Kasumi-1 (cell line): ENCODE measurements at regions not wholly inside any gene's neighbourhood (a gene's known extent, or its start where the extent isn't known, plus 50 kb on each side); places are given as distances from the start of the nearest gene placed in this dataset.
A peak's percentile ranks its signal among the peaks of the same experiment; 100 is the strongest.
"Not testable (repeated sequence)": the region's sequence is repeated elsewhere in the genome, so short reads cannot be mapped to it uniquely, and the experiment has no call there.

ENCODE experiments used
- DNase-seq, 2 experiments: peaks; one replicate each; lab custom pipeline; 2025; lab: John Stamatoyannopoulos, UW

DNA sequence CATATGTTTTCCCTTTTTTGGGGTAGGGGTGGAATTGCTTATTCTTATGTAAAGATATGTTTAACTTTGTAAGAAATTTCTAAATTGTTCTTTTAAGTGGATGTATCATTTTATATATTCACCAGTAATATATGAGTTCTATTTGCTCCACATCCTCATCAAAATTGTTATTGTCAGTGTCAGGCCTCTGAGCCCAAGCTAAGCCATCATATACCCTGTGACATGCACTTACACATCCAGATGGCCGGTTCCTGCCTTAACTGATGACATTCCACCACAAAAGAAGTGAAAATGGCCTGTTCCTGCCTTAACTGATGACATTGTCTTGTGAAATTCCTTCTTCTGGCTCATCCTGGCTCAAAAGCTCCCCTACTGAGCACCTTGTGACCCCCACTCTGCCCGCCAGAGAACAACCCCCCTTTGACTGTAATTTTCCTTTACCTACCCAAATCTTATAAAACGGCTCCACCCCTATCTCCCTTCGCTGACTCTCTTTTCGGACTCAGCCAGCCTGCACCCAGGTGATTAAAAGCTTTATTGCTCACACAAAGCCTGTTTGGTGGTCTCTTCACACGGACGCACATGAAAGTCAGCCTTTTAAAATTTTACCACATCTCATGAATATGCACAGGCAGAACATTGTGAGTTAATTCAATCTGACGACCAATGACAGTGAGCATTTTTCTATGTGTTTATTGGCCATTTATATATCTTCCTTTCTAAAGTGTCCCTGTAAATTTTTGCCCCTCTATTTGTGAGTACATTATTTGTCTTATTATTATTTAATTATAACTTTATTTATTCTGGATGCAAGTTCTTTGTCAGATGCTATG lies 176.8 kb downstream of the CDC14C start:
- DNase-seq: not testable (repeated sequence)

DNA sequence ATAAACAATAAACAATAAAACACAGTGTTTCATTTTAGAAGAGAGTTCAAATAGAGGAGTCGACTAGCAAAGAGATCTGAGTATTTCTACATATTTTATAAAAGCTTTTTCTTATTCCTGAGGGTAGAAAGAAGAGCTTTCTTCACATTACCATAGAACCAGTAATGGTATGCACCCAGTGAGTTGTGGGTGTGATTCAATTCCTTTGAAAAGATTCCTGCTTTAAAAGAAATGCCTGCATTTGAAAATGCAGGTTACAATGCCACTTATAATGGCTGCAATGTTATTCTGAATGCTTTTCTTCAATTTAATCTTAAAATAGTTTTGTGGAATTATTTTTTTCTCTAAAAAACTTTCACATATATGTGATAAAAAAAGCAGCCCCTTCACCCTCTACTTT lies 178.1 kb downstream of the CDC14C start:
- no peak for DNase-seq

DNA sequence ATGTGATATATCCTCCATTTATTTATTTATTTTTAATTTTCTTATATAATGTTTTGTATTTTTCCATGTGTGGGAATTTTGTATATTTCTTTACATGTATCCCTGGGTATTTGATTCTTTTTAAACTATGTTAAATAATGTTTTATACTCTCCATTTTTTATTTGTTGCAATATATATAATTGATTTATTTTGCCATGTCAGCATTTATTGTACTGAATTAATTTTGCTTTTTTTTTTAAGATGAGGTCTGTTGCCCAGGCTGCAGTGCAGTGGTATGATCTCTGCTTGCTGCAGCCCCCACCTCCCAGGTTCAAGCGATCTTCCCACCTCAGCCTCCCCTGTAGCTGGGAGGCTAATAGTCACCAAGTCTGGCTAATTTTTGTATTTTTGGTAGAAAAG lies 187.4 kb downstream of the CDC14C start:
- DNase-seq: no peak

DNA sequence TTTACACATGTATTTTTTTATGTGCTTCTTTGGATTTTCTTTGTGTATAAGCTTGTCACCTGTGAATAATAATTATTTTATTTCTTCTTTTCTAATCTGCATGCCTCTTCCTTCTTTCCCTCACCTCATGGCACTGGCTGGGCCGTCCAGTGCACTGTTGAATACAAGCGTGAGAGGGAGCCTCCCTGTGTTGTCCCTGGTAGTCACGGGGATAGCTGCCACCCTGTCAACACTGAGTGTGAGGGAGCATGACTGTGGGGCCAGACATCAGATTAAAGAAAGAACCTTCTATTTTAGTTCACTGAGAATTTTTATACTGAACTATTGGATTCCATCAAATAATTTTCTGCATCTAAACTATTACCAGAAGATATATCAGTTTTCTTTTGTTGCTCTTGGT lies 187.9 kb downstream of the CDC14C start:
- no peak for DNase-seq

DNA sequence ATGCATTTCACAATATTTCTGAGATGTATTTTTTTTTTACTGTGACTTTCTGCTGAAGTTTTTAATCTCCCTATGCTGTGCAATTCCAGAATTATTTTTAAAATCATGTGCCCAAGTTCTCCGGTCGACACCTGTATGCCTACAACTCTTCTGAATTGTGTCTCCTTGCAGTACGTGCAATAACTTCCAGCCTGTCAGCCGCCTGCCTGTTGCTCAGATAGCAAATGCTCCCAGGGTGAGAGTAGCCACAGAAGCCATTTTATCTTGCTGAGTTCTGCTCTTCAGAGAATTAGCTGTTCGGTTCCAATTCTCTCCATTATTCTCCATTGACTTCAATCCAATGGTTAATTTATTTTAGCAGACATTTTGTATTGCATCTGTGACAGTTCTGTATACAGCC lies 188.3 kb downstream of the CDC14C start:
- DNase-seq: no peak

DNA sequence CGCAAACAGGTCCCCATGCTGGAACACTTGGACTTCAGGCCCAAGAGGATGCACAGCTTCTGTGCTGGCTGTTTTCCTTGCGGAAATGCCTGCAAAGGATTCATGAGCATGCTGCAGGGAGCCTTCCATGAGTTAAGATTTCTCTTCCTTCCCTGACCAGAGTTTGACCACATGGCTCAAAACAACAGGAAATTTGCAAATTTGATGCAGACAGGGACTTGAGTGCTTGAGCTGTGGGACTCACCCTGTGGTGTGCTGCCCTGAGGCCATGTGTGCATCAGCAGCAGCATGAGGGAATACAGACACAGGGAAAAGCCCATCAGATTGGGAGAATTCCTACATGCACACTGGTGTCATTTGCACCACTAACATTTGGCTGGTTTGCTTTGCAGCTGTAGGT lies 195.4 kb downstream of the CDC14C start:
- no peak for DNase-seq

DNA sequence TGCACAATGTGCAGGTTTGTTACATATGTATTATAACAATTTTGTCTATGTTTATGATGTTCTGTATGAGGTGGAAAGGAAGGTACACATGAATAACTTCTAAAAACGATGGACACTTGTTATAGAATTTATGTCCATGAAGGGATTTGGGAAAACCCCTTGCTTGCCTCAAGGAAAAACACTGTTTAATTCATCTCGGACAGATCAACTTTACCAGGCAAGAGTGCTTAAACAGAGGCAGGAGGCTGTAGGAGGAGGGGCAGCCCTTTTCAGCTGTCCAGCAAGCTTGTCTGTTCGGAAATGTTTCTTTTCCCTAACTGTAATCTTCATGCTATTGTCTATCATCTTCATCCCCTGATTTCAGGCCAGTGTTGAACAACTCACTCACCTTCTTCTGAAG lies 200.9 kb downstream of the CDC14C start:
- DNase-seq: no peak

DNA sequence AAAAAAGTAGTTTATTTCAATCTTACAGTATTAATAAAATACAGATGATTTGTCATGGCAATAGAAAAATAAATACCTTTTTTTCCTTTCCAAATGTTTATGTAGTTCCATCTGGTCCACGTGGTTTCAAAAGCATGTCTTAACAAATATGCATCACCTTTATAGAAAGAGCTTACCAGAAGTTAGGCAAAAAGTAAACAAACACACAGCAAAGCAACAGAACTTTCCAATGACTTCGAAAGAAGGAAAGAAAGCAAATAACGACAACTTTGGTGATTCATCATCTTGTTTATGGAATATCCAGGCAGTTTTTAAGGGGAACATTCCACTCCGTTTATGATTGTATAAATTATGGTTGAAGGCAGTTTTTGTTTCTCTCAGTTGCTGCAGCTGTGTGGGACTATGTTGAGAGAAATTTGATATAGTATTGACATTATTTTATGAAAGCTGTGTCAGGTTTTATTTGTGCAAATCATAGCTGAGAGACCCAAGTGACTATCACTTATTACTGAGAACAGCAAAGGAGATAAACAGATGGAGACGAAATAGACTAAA lies 203.1 kb downstream of the CDC14C start:
- DNase-seq: no peak

- no peak for DNase-seq
These were observed 213.6 kb downstream of the CDC14C start for GRCh38 chr7:49137978-49138377.

DNA sequence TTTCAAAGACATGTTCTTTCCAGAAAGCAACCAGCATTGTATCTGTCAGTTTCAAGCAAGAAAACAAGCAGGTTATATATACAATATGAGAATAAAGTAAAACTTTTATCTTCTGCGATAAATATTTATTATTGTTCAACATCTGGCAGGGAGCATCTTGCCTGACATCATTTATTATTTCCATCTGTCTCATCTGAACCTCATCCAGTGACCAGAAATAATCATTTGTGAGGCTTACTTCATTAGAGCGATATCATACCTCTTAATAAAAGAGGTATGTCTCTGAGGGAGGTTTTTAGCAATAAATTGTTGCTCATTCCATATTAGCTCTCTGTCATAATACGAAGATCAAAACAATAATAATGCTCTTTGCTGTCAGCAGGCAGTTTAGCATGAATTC lies 226.1 kb downstream of the CDC14C start:
- no peak for DNase-seq

- DNase-seq: no peak
These were observed 226.8 kb downstream of the CDC14C start for GRCh38 chr7:49151146-49151545.

- DNase-seq: no peak
These were observed 234.0 kb downstream of the CDC14C start for GRCh38 chr7:49158321-49158720.

GRCh38 chr7:49159536-49159935 lies 235.2 kb downstream of the CDC14C start:
- no peak for DNase-seq

- DNase-seq: peak in 1 of 2 experiments; percentile 14
These were observed 242.1 kb downstream of the CDC14C start for GRCh38 chr7:49166441-49166840.

DNA sequence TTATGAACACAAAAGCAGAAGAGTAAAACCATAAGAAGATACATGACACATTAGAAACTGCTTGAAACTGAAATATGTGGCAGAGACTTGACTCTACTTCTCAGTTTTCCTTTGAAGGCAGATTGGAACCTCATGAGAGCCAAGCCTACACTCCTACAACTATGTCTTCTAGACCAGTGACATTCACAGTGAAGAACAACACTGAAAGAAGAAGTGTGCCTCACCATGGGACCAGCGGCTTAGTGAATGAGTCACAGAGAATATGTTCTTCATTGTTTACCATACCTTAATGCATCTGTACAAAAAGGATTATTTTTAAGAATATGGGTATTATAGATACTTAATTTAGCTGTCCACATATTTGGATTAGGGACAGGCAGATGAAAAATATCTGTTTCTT lies 248.3 kb downstream of the CDC14C start:
- no peak for DNase-seq

DNA sequence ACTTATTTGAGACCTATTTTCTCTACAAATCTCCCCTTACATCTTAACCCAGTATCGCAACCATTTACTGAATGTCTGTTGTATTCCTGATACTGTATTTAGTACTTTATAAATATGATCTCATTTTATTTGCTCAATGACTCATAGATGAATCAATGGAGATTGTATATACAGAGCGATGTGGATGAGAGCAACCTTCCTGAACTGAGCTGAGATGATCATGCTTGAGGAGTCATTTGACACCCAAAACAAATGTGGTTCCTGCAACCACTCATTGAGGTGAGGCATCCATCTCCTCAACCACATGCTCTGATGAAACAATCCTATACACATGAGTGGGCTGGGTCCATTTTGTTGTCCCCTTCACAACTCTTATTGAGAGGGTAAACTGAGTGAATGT lies 250.0 kb downstream of the CDC14C start:
- no peak for DNase-seq

DNA sequence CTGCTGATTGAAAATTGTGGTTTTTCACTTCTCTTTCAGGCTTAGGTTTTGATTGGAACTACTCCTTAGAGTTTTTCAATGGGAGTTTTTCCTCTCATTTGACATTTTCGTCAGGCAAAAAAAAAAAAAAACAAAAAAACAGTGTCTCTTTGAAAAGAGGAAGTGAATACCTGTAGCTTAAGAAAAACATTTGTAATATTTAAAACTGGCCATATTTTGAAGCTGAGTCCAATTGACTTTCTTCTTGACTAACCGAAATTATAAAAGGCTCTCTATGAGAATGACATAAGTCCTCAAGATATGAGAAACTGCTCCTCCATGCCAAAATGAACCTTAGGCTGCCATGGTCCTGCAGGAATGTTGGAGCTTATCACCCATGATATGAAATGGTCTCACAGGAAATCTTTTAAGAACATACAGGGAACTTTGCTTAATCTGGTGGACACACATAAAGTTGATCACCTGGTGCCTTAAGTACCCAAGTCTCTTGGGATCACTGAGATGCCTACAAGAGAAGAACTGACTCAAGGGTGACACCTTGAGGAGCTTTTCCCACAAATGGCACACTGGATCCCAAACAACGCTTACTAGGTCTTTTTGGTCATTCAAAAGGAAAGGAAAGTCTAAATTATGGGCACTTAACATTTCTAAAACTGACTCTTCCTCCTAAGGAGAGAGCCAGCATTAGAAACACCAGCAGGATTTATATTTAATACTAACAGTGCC lies 263.4 kb downstream of the CDC14C start:
- DNase-seq: no peak

DNA sequence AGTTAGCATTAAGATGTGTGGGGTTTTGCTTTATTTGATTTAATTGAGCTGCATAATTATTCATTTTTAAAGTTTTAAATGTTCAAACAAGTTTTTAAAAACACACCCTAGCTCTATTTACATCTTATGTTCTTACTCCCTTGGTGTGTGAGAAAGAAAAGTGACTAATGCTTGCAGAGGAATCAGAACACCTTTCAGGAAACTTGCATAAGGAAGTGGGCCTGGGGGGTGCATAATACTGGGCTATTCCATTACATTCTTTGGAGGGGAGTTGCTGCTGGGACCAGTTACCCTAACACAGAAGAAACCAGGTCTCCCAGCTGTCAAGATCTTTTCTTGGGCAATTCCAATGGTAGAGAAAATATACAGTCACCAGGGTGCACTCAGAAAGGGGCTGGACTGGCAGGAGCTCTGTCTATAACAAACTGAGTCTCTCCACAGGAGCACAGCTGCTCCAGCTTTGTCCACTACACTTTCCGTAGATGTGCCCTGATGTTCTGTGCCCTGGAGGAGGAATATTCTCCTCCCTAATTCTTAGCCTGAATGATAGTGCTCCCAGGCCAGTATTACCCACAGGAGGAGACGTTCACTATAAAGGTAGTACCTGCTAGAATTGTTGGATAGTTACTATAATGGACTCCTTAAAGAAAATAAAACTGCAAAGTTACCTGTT lies 304.2 kb downstream of the CDC14C start:
- DNase-seq: no peak

DNA sequence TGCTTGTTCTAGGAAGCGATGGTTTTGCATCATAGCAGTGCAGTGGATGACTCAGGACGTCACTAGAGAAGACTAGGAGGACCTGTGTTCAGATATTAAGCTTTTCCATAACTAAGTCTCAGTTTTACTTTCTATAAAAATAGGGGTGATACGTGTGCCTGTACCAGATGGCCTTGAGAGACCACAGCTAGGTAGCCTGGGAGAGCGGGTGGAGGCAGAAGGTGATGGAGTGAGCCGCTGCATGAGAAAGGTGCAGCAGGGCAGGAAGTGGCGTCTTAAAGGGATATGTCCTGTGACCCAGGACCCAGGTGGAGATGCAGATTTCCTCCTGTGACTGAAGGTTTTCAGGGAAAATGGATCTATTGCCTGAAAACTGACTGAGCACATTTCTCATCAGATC lies 304.9 kb downstream of the CDC14C start:
- no peak for DNase-seq

- no peak for DNase-seq
These were observed 319.2 kb downstream of the CDC14C start for GRCh38 chr7:49243521-49243920.

DNA sequence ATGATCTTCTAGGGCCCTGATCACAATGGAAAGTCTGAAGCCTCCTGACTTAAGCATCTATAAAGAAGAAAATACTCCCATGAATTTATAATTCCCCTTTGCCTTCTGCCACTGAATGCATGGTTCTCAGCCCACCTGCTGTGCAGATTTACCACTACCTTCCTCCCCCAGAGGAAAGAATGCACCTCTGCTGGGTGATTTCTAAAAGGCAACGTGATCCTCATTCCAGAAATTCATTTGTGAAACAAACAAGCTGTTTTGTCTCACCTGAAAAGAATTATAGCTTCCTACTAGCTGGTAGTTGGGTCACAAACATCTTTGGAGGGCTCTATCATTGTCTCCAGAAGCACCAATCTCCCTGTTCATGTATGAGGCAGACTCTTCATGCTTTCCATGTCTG lies 320.2 kb downstream of the CDC14C start:
- no peak for DNase-seq

DNA sequence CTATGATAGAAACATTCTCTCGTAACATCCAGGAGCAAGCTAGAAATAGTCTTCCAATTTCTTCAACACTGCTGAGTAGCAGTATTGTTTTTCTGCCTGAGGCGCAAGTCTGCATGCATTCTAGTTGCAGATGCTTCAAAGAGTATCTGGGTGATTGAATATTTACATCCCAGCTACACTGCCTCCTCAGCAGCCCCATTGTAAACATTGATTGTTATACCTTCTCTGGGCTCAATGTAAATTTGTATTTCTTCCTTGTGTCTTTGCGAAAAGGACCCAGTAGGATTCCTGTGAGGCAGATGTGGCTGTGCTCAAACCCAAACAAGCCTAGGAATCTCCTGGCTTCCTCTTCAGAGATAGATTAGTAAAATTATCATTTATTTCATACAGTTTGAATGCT lies 320.7 kb downstream of the CDC14C start:
- DNase-seq: no peak

DNA sequence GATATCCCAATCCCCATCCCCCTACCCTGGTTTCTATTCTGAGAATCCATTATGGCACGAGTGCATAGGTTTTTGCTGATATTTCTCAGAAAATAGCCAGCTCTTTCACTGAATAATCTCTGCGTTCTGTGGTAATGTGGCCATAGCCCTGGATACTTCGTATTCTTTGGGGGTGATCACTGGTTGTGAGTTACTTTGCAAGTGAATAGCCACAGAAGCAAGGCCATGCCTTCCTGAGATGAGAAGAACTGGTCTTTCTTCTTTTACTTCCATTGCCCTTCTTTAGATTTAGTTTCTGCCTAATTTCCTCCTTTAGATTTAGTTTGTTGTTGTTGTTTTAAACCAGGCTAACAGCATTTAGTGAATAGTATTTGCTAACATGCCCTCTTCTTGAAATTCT lies 323.4 kb downstream of the CDC14C start:
- no peak for DNase-seq
